ENCODE measurements at regions not wholly inside any gene's neighbourhood (a gene's known extent, or its start where the extent isn't known, plus 50 kb on each side); places are given as distances from the start of the nearest gene placed in this dataset.

- no peaks in the 10 kb centered on the region for H3K4me1 ChIP-seq (ENCODE audit: low read length)
Measured at GRCh38 chr10:44032216-44032615, 352.7 kb downstream of the CXCL12 start.

GRCh38 chr10:44030738-44031137, 354.2 kb downstream of the CXCL12 start:
- no peaks in the 10 kb centered on the region for H3K36me3 ChIP-seq (replicated peaks; ENCODE audit: insufficient read depth, low read length)
- H3K9me3 ChIP-seq (replicated peaks; ENCODE audit: insufficient read depth, low read length), result no peaks in the 10 kb centered on the region
- TF ChIP-seq EZH2phosphoT487 (IDR thresholded peaks at IDR 0.05; ENCODE audit: low read length) (no peak), EZH2 (optimal IDR thresholded peaks at IDR 0.05; ENCODE audit: low read depth, low read length) (no peak), CTCF (IDR thresholded peaks at IDR 0.05; ENCODE audit: low read length) (no peak)
- no peaks in the 10 kb centered on the region for H3K79me2 ChIP-seq (ENCODE audit: low read length)
- no peaks in the 10 kb centered on the region for H4K20me1 ChIP-seq (ENCODE audit: insufficient read depth, low read length)
- H3K4me3 ChIP-seq (ENCODE audit: low read length), result no peak overlapping the region
- H3K27ac ChIP-seq (ENCODE audit: low read length), result no peak overlapping the region
- no peak overlapping the region for H2AFZ ChIP-seq (ENCODE audit: low read length)
- no peaks in the 10 kb centered on the region for H3K9me2 ChIP-seq (replicated peaks; ENCODE audit: insufficient read depth, low read length)
- no peak overlapping the region for H3K9ac ChIP-seq (ENCODE audit: low read length)
- DNase-seq, result no peak
- no peak overlapping the region for H3K4me2 ChIP-seq (ENCODE audit: low read depth, low read length)
- no peaks in the 10 kb centered on the region for H3K27me3 ChIP-seq (replicated peaks; ENCODE audit: insufficient read depth, low read length)
- H3F3A ChIP-seq (ENCODE audit: insufficient read depth, low read length), result no peaks in the 10 kb centered on the region
- H3K4me1 ChIP-seq (ENCODE audit: low read length), result no peaks in the 10 kb centered on the region

More at GRCh38 chr10:44032216-44032615, 352.7 kb downstream of the CXCL12 start:
- Histone ChIP-seq H3K9me2 (replicated peaks; ENCODE audit: insufficient read depth, low read length) (no peaks in the 10 kb centered on the region), H3K79me2 (ENCODE audit: low read length) (no peaks in the 10 kb centered on the region), H3K4me2 (ENCODE audit: low read depth, low read length) (no peak overlapping the region), H3K9me3 (replicated peaks; ENCODE audit: insufficient read depth, low read length) (no peaks in the 10 kb centered on the region), H2AFZ (ENCODE audit: low read length) (no peak overlapping the region), H3K27ac (ENCODE audit: low read length) (no peak overlapping the region), H3F3A (ENCODE audit: insufficient read depth, low read length) (no peaks in the 10 kb centered on the region), H3K27me3 (replicated peaks; ENCODE audit: insufficient read depth, low read length) (no peaks in the 10 kb centered on the region), H3K9ac (ENCODE audit: low read length) (no peak overlapping the region), H3K4me3 (ENCODE audit: low read length) (no peak overlapping the region), H4K20me1 (ENCODE audit: insufficient read depth, low read length) (no peaks in the 10 kb centered on the region), H3K36me3 (replicated peaks; ENCODE audit: insufficient read depth, low read length) (no peaks in the 10 kb centered on the region)
- DNase-seq, result no peak
- TF ChIP-seq CTCF (IDR thresholded peaks at IDR 0.05; ENCODE audit: low read length) (no peak), EZH2phosphoT487 (IDR thresholded peaks at IDR 0.05; ENCODE audit: low read length) (no peak), EZH2 (optimal IDR thresholded peaks at IDR 0.05; ENCODE audit: low read depth, low read length) (no peak)

GRCh38 chr10:44030132-44030531, 354.8 kb downstream of the CXCL12 start:
- DNase-seq, result no peak
- TF ChIP-seq EZH2phosphoT487 (IDR thresholded peaks at IDR 0.05; ENCODE audit: low read length) (no peak), EZH2 (optimal IDR thresholded peaks at IDR 0.05; ENCODE audit: low read depth, low read length) (no peak), CTCF (IDR thresholded peaks at IDR 0.05; ENCODE audit: low read length) (peak; percentile 41)
- H4K20me1 ChIP-seq (ENCODE audit: insufficient read depth, low read length), result no peaks in the 10 kb centered on the region
- no peak overlapping the region for H2AFZ ChIP-seq (ENCODE audit: low read length)
- H3F3A ChIP-seq (ENCODE audit: insufficient read depth, low read length), result no peaks in the 10 kb centered on the region
- no peak overlapping the region for H3K9ac ChIP-seq (ENCODE audit: low read length)
- H3K27ac ChIP-seq (ENCODE audit: low read length), result no peak overlapping the region
- H3K36me3 ChIP-seq (replicated peaks; ENCODE audit: insufficient read depth, low read length), result no peaks in the 10 kb centered on the region
- no peak overlapping the region for H3K4me3 ChIP-seq (ENCODE audit: low read length)
- no peaks in the 10 kb centered on the region for H3K4me1 ChIP-seq (ENCODE audit: low read length)
- no peaks in the 10 kb centered on the region for H3K9me3 ChIP-seq (replicated peaks; ENCODE audit: insufficient read depth, low read length)
- H3K27me3 ChIP-seq (replicated peaks; ENCODE audit: insufficient read depth, low read length), result no peaks in the 10 kb centered on the region
- no peaks in the 10 kb centered on the region for H3K9me2 ChIP-seq (replicated peaks; ENCODE audit: insufficient read depth, low read length)
- H3K79me2 ChIP-seq (ENCODE audit: low read length), result no peaks in the 10 kb centered on the region
- H3K4me2 ChIP-seq (ENCODE audit: low read depth, low read length), result no peak overlapping the region
